Right lobe of liver (tissue), 6 donors: ENCODE measurements at regions not wholly inside any gene's neighbourhood (a gene's known extent, or its start where the extent isn't known, plus 50 kb on each side); places are given as distances from the start of the nearest gene placed in this dataset.

ENCODE experiments used
- ATAC-seq, 4 donors: fragments of 200-7000 bp; cut with Tn5 transposase; one replicate each; pipeline ENCODE4 v1.9.1; 2020; ENCODE audit warnings: mild to moderate bottlenecking in 4 of 4, moderate library complexity in 4 of 4
- DNase-seq, 3 donors: peaks; one replicate each; pipeline ENCODE4 v3.0.0-alpha.2; 2020
- H3K27ac ChIP-seq, 3 donors: fragments of 200-600 bp; one replicate each; pipeline ENCODE4 v1.8.0; 2022
- H3K27me3 ChIP-seq, 2 donors: fragments of 200-600 bp; one replicate each; pipeline ENCODE4 v1.8.0; 2022
- H3K36me3 ChIP-seq, 4 donors: fragments of 200-600 bp; sonication (generic) in 1 of 4; one replicate each; pipeline versions ENCODE4 v1.5.1 to v1.8.0; 2017 to 2022; ENCODE audit warnings: control low read depth in 1 of 4
- H3K4me1 ChIP-seq, 4 donors: fragments of 200-600 bp; sonication (generic) in 1 of 4; one replicate each; pipeline versions ENCODE4 v1.5.1 to v1.8.0; 2017 to 2022; ENCODE audit warnings: control low read depth in 1 of 4
- H3K4me3 ChIP-seq, 3 donors: fragments of 200-600 bp; one replicate each; pipeline ENCODE4 v1.8.0; 2022
- H3K9me3 ChIP-seq, 4 donors: fragments of 200-600 bp; sonication (generic) in 1 of 4; one replicate each; pipeline versions ENCODE4 v1.5.1 to v1.8.0; 2017 to 2022; ENCODE audit warnings: control low read depth in 1 of 4
- POLR2A ChIP-seq: fragments of 450-650 bp; IDR thresholded peaks from one replicate; pipeline ENCODE4 v1.6.1; 2017; ENCODE audit warnings: antibody characterized with exemption, mild to moderate bottlenecking
- WGBS: methylation state at CpG from one replicate; pipeline ENCODE4 v1.1.6; 2018; ENCODE audit warnings: low coverage, low lambda C conversion rate; ENCODE audit not compliant: insufficient coverage; ENCODE audit errors: missing lambda C conversion rate; 5-methylcytosine and 5-hydroxymethylcytosine counted together
- intact Hi-C, 2 donors: fragments of 100-400 bp; cut with DNase I; formaldehyde crosslinking; loops; one replicate each; pipeline versions ENCODE4 v1.11.2 to v1.14.1; 2022
- TF ChIP-seq, protein P1 (sequence below), 4 donors: fragments of 200-600 bp in 3 of 4; fragments of 450-650 bp in 1 of 4; IDR thresholded peaks; one replicate each; pipeline versions ENCODE4 v1.5.1 to v1.8.0; 2016 to 2022; ENCODE audit warnings: antibody characterized with exemption in 4 of 4, mild to moderate bottlenecking in 2 of 4
- donor health status: DM: no; HTN: yes; CAD: no.
- donor health status: DM: no; HTN: no; CAD: no.
- donor health status: DM: no; HTN: no; CAD: no.
- donor health status: DM: no; HTN: yes; CAD: no.
- donor health status: DM: no; HTN: yes; CAD: no.

DNA sequence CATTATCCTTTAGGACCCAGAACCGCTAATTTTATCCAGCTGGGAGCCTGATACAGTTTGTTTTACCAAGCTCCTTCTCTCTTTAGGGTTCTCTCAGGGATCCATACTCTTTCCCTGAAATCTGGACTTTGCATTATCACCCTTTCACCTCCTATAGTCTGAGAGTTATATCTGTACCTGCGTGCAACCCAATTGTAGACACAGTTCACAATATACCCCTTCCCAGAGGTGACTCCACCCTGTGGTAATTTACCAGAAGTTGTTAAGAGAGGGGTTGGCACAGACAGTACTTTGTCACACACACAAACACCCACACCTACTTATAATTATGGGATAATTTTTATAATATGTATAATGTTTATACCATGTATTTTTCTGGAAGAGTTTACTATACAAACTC, 275.8 kb upstream of the NR3C2 start:
- H3K4me1 ChIP-seq = no peaks in the 10 kb centered on the region
- 67% methylated on average over 1 of the region's 2 CpGs for WGBS
- ATAC-seq (no peak), DNase-seq (no peak)
- H3K36me3 ChIP-seq = no peaks in the 10 kb centered on the region
- TF ChIP-seq POLR2A = no peak
- TF ChIP-seq, protein P1, sequence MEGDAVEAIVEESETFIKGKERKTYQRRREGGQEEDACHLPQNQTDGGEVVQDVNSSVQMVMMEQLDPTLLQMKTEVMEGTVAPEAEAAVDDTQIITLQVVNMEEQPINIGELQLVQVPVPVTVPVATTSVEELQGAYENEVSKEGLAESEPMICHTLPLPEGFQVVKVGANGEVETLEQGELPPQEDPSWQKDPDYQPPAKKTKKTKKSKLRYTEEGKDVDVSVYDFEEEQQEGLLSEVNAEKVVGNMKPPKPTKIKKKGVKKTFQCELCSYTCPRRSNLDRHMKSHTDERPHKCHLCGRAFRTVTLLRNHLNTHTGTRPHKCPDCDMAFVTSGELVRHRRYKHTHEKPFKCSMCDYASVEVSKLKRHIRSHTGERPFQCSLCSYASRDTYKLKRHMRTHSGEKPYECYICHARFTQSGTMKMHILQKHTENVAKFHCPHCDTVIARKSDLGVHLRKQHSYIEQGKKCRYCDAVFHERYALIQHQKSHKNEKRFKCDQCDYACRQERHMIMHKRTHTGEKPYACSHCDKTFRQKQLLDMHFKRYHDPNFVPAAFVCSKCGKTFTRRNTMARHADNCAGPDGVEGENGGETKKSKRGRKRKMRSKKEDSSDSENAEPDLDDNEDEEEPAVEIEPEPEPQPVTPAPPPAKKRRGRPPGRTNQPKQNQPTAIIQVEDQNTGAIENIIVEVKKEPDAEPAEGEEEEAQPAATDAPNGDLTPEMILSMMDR (IDR thresholded peaks at IDR 0.05) = no peak
- no peaks in the 10 kb centered on the region for H3K9me3 ChIP-seq
- no peak overlapping the region for H3K4me3 ChIP-seq
- H3K27me3 ChIP-seq = no peaks in the 10 kb centered on the region
- intact Hi-C loops = no loop called here
- no peak overlapping the region for H3K27ac ChIP-seq

DNA sequence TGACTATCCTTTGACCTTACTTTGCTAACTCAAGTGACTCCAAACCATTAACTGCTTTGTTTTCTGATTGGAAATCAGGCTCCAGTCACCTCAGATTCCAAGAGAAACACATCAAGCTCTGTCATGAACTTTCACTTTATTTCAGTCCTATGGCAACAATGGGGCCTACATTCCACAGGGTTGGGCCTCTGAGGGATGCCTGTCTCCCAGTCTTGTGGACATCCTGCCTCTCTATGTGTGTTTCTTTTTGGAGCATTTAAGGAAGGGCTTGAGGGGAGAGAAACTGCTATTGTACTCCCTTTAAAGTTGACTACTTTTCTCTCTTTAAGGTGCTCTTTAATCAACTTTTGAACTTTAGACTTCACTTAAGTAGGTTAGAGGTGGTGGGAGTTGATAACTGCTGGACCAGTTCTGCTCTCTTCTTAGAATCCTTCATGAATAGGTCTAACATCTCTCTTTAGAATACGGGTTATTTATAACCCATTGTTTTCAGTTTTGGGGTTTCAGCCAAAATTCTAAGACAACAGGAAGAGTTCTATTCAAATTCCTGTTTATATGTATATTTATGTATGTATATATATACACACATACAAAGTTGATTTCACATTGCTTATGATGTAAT, 274.3 kb upstream of the NR3C2 start:
- intact Hi-C loops = no loop called here
- DNase-seq (no peak), ATAC-seq (peak in 2 of 4 donors; percentile 21 to 43)
- Histone ChIP-seq H3K27ac (no peak overlapping the region), H3K27me3 (no peaks in the 10 kb centered on the region), H3K4me1 (no peaks in the 10 kb centered on the region), H3K9me3 (no peaks in the 10 kb centered on the region), H3K4me3 (no peak overlapping the region), H3K36me3 (no peaks in the 10 kb centered on the region)
- no peak for TF ChIP-seq POLR2A
- TF ChIP-seq, protein P1 (IDR thresholded peaks at IDR 0.05) = no peak
- whole genome bisulfite sequencing = 29% methylated on average over 1 of the region's 1 CpG

DNA sequence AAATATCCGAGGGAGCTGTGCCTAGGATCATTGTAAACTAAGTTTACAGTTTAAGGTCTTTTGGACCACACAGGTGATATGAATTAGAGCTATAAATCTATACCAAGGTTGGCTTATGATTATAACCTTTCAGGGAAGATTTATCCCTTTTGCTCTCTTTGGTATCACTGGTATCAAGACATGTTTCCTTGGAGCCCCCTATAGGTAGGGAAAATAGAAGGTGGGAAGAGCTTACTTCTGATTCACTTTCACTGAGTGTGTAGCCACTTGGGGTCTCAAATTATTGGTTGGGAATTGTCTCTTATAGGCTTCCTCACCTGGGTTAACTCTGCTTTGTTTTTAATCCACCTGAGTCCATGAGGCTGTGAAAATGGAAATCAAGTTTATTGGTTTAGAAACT, 262.1 kb upstream of the NR3C2 start:
- no peak overlapping the region for H3K4me3 ChIP-seq
- intact Hi-C loops = no loop called here
- H3K4me1 ChIP-seq = no peaks in the 10 kb centered on the region
- no peaks in the 10 kb centered on the region for H3K9me3 ChIP-seq
- H3K27me3 ChIP-seq = no peaks in the 10 kb centered on the region
- WGBS = 57% methylated on average over 1 of the region's 1 CpG
- TF ChIP-seq, protein P1 (IDR thresholded peaks at IDR 0.05) = peak in 3 of 4 donors; percentile 19 to 33 (median 30)
- no peak for TF ChIP-seq POLR2A
- H3K27ac ChIP-seq = no peak overlapping the region
- no peaks in the 10 kb centered on the region for H3K36me3 ChIP-seq
- ATAC-seq = peak in 2 of 4 donors; percentile 34 to 38
- DNase-seq = no peak

DNA sequence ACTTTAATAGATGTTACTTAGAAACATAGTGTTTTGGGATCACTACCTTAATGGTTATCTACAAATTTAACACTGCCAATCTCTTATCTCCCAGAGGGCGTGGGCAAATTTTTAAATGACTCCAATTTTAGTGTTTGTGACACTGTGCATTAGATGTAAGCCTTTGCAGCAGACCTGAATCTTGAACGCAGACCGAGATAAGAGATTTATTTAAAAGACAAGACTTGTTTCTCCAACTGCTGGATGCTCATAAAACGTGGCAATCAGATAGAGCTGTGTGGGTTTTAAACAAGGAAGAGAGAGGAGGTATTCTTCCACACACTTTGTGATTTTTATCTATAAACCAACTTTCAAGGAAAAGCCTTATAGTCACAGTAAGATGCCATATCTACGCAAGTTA, 252.5 kb upstream of the NR3C2 start:
- intact Hi-C loops = no loop called here
- Histone ChIP-seq H3K27me3 (no peaks in the 10 kb centered on the region), H3K4me1 (peaks cover 0 to 3% (median 0%) of the 10 kb centered on the region in 4 donors), H3K4me3 (no peak overlapping the region), H3K36me3 (no peaks in the 10 kb centered on the region), H3K27ac (no peak overlapping the region), H3K9me3 (no peaks in the 10 kb centered on the region)
- 71% methylated on average over 5 of the region's 5 CpGs for WGBS
- ATAC-seq = no peak
- no peak for TF ChIP-seq POLR2A
- TF ChIP-seq, protein P1 (IDR thresholded peaks at IDR 0.05) = no peak
- DNase-seq = no peak
